Mucosa of rectum (tissue), 2 donors: ENCODE measurements at regions not wholly inside any gene's neighbourhood (a gene's known extent, or its start where the extent isn't known, plus 50 kb on each side); places are given as distances from the start of the nearest gene placed in this dataset.

Experiments
- H3K27ac ChIP-seq, 2 donors: one replicate each; pipeline ENCODE4 v1.7.0; 2013; ENCODE audit warnings: inconsistent platforms in 2 of 2, low read depth in 2 of 2, low read length in 2 of 2
- H3K27me3 ChIP-seq, 2 donors: one replicate each; pipeline ENCODE4 v1.7.0; 2013; ENCODE audit warnings: low read length in 2 of 2; ENCODE audit not compliant: control insufficient read depth in 2 of 2, insufficient read depth in 2 of 2
- H3K36me3 ChIP-seq, 2 donors: one replicate each; pipeline ENCODE4 v1.7.0; 2013; ENCODE audit warnings: low read length in 2 of 2; ENCODE audit not compliant: control insufficient read depth in 2 of 2, insufficient read depth in 2 of 2
- H3K4me1 ChIP-seq, 2 donors: one replicate each; pipeline ENCODE4 v1.7.0; 2013; ENCODE audit warnings: low read length in 2 of 2, mild to moderate bottlenecking in 1 of 2; ENCODE audit not compliant: control insufficient read depth in 2 of 2, insufficient read depth in 2 of 2
- H3K4me3 ChIP-seq, 2 donors: one replicate each; pipeline ENCODE4 v1.7.0; 2013; ENCODE audit warnings: low read length in 2 of 2
- H3K9ac ChIP-seq, 2 donors: one replicate each; pipeline ENCODE4 v1.7.0; 2013; ENCODE audit warnings: low read length in 2 of 2, low read depth in 1 of 2, mild to moderate bottlenecking in 1 of 2
- H3K9me3 ChIP-seq, 2 donors: one replicate each; pipeline ENCODE4 v1.7.0; 2013; ENCODE audit warnings: low read length in 2 of 2; ENCODE audit not compliant: control insufficient read depth in 2 of 2
- donor health status: healthy.
- donor health status: Normal muscosa, but diverticular disease.

GRCh38 chr16:51312363-51313150, 161.5 kb upstream of the SALL1 start:
- Histone ChIP-seq H3K4me1 (no peaks in the 10 kb centered on the region), H3K27me3 (no peaks in the 10 kb centered on the region), H3K27ac (no peak overlapping the region), H3K9ac (no peak overlapping the region), H3K36me3 (no peaks in the 10 kb centered on the region), H3K4me3 (no peak overlapping the region), H3K9me3 (no peaks in the 10 kb centered on the region)

DNA sequence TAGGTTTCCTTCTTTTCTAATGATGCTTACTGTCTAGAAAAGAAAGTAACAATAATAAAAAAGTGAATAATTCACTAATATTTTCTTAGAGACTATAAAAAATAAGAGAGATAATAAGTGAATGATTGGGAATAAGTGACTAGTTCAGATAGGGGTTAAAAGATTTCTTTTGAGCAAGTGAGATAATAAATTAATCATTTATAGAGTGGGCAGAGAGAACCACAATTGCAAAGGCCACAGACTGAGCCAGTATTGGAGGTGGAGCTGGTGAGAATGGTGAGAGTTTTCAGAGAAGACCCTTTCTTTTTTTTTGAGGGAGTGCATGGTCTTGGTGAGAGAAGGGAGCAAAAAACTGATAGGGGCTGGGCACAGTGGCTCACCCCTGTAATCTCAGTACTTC, 159.1 kb upstream of the SALL1 start:
- no peak overlapping the region for H3K4me3 ChIP-seq
- no peaks in the 10 kb centered on the region for H3K4me1 ChIP-seq
- H3K9me3 ChIP-seq: no peaks in the 10 kb centered on the region
- H3K9ac ChIP-seq: no peak overlapping the region
- no peak overlapping the region for H3K27ac ChIP-seq
- no peaks in the 10 kb centered on the region for H3K27me3 ChIP-seq
- no peaks in the 10 kb centered on the region for H3K36me3 ChIP-seq

GRCh38 chr16:51306886-51307595, 156.0 kb upstream of the SALL1 start:
- Histone ChIP-seq H3K27ac (no peak overlapping the region), H3K27me3 (no peaks in the 10 kb centered on the region), H3K36me3 (no peaks in the 10 kb centered on the region), H3K4me3 (no peak overlapping the region), H3K4me1 (no peaks in the 10 kb centered on the region), H3K9me3 (no peaks in the 10 kb centered on the region), H3K9ac (no peak overlapping the region)

- Histone ChIP-seq H3K9me3 (no peaks in the 10 kb centered on the region), H3K4me1 (no peaks in the 10 kb centered on the region), H3K36me3 (no peaks in the 10 kb centered on the region)
Observed at GRCh38 chr16:51306116-51306515, 155.0 kb upstream of the SALL1 start.

DNA sequence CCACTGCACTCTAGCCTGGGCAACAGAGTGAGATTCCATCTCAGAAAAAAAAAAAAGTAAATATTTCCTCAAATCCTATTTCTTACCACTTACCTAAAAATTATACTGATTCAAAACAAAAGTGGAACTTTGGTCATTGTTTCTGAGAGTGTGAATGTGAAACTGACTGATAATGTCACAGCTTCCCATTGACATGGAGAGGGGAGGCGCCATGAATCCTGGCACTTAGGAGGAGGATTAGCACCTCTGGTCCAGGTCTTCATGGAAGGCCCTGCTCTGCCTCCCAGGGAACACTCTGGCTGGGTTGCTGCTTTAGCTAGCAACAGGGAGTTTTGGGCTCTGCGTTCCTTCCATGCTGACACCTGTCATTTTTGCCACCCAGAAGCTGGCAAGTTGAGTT, 154.3 kb upstream of the SALL1 start:
- Histone ChIP-seq H3K9me3 (no peaks in the 10 kb centered on the region), H3K36me3 (no peaks in the 10 kb centered on the region), H3K27ac (no peak overlapping the region), H3K27me3 (no peaks in the 10 kb centered on the region), H3K4me1 (no peaks in the 10 kb centered on the region), H3K9ac (no peak overlapping the region), H3K4me3 (no peak overlapping the region)

More at GRCh38 chr16:51306116-51306515, 155.0 kb upstream of the SALL1 start:
- H3K27me3 ChIP-seq: no peaks in the 10 kb centered on the region
- H3K4me3 ChIP-seq: no peak overlapping the region
- H3K9ac ChIP-seq: no peak overlapping the region
- H3K27ac ChIP-seq: no peak overlapping the region

- no peaks in the 10 kb centered on the region for H3K9me3 ChIP-seq
- H3K27me3 ChIP-seq: no peaks in the 10 kb centered on the region
- H3K4me3 ChIP-seq: no peak overlapping the region
- no peak overlapping the region for H3K9ac ChIP-seq
- no peaks in the 10 kb centered on the region for H3K36me3 ChIP-seq
- H3K4me1 ChIP-seq: no peaks in the 10 kb centered on the region
- H3K27ac ChIP-seq: no peak overlapping the region
Observed at GRCh38 chr16:51302042-51302441, 151.0 kb upstream of the SALL1 start.

DNA sequence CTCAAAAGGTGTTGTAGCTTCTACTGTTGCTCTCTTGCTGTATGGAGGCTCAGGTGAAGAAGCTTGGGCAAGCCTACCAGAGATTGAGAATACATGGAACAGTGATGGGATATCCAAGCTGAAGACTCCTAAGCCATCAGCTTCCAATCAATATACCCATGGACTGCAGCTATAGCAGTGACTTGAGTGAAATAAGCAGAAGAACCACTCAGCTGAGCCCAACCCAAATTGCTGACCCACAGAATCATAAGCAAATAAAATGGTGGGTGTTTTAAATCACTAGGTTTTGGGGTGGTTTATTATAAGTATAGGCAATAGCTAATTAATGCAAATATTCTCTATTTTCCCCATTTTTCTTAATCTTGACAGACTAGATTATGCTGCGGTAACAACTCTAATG, 147.7 kb upstream of the SALL1 start:
- H3K27me3 ChIP-seq: no peaks in the 10 kb centered on the region

GRCh38 chr16:51290442-51291285, 139.6 kb upstream of the SALL1 start:
- H3K9me3 ChIP-seq: no peaks in the 10 kb centered on the region
- H3K4me3 ChIP-seq: no peak overlapping the region
- H3K9ac ChIP-seq: no peak overlapping the region
- H3K27me3 ChIP-seq: no peaks in the 10 kb centered on the region
- no peaks in the 10 kb centered on the region for H3K4me1 ChIP-seq
- no peaks in the 10 kb centered on the region for H3K36me3 ChIP-seq
- H3K27ac ChIP-seq: no peak overlapping the region

More for the DNA sequence above, 147.7 kb upstream of the SALL1 start:
- H3K9ac ChIP-seq: no peak overlapping the region
- no peak overlapping the region for H3K4me3 ChIP-seq
- no peaks in the 10 kb centered on the region for H3K9me3 ChIP-seq
- no peak overlapping the region for H3K27ac ChIP-seq
- H3K4me1 ChIP-seq: no peaks in the 10 kb centered on the region
- H3K36me3 ChIP-seq: no peaks in the 10 kb centered on the region

- no peaks in the 10 kb centered on the region for H3K36me3 ChIP-seq
- no peak overlapping the region for H3K4me3 ChIP-seq
- H3K4me1 ChIP-seq: no peaks in the 10 kb centered on the region
- no peaks in the 10 kb centered on the region for H3K9me3 ChIP-seq
- H3K27me3 ChIP-seq: no peaks in the 10 kb centered on the region
- no peak overlapping the region for H3K9ac ChIP-seq
- H3K27ac ChIP-seq: no peak overlapping the region
Observed at GRCh38 chr16:51289336-51289735, 138.3 kb upstream of the SALL1 start.
